ENCODE measurements at regions not wholly inside any gene's neighbourhood (a gene's known extent, or its start where the extent isn't known, plus 50 kb on each side); places are given as distances from the start of the nearest gene placed in this dataset.

- DNase-seq (ENCODE audit: low read depth in 1 of 2, low spot score in 1 of 2) = no peak
These were observed 111.9 kb upstream of the ARHGAP5 start for GRCh38 chr14:31965071-31965734.

- DNase-seq (ENCODE audit: low read depth in 1 of 2, low spot score in 1 of 2) = no peak
These were observed 111.1 kb upstream of the ARHGAP5 start for GRCh38 chr14:31965735-31966598.

GRCh38 chr14:31966896-31967668 is 110.0 kb upstream of the ARHGAP5 start:
- no peak for DNase-seq (ENCODE audit: low read depth in 1 of 2, low spot score in 1 of 2)

- DNase-seq (ENCODE audit: low read depth in 1 of 2, low spot score in 1 of 2) = no peak
These were observed 109.5 kb upstream of the ARHGAP5 start for GRCh38 chr14:31967669-31967975.

GRCh38 chr14:31968107-31968810 is 108.8 kb upstream of the ARHGAP5 start:
- DNase-seq (ENCODE audit: low read depth in 1 of 2, low spot score in 1 of 2) = no peak

GRCh38 chr14:31968956-31969698 is 108.0 kb upstream of the ARHGAP5 start:
- no peak for DNase-seq (ENCODE audit: low read depth in 1 of 2, low spot score in 1 of 2)

GRCh38 chr14:31969699-31970240 is 107.3 kb upstream of the ARHGAP5 start:
- DNase-seq (ENCODE audit: low read depth in 1 of 2, low spot score in 1 of 2) = no peak

GRCh38 chr14:31970744-31971143 is 106.4 kb upstream of the ARHGAP5 start:
- no peak for DNase-seq (ENCODE audit: low read depth in 1 of 2, low spot score in 1 of 2)

- no peak for DNase-seq (ENCODE audit: low read depth in 1 of 2, low spot score in 1 of 2)
These were observed 105.5 kb upstream of the ARHGAP5 start for GRCh38 chr14:31971612-31972011.

- DNase-seq (ENCODE audit: low read depth in 1 of 2, low spot score in 1 of 2) = no peak
These were observed 100.0 kb upstream of the ARHGAP5 start for GRCh38 chr14:31977001-31977556.

- DNase-seq (ENCODE audit: low read depth in 1 of 2, low spot score in 1 of 2) = no peak
These were observed 98.7 kb upstream of the ARHGAP5 start for GRCh38 chr14:31978423-31978822.

GRCh38 chr14:31982642-31983041 is 94.5 kb upstream of the ARHGAP5 start:
- DNase-seq (ENCODE audit: low read depth in 1 of 2, low spot score in 1 of 2) = no peak

- DNase-seq (ENCODE audit: low read depth in 1 of 2, low spot score in 1 of 2) = no peak
These were observed 90.7 kb upstream of the ARHGAP5 start for GRCh38 chr14:31986405-31986804.

- no peak for DNase-seq (ENCODE audit: low read depth in 1 of 2, low spot score in 1 of 2)
These were observed 89.4 kb upstream of the ARHGAP5 start for GRCh38 chr14:31987721-31988120.

- no peak for DNase-seq (ENCODE audit: low read depth in 1 of 2, low spot score in 1 of 2)
These were observed 88.9 kb upstream of the ARHGAP5 start for GRCh38 chr14:31988244-31988643.

GRCh38 chr14:31990183-31990857 is 86.8 kb upstream of the ARHGAP5 start:
- no peak for DNase-seq (ENCODE audit: low read depth in 1 of 2, low spot score in 1 of 2)

- DNase-seq (ENCODE audit: low read depth in 1 of 2, low spot score in 1 of 2) = no peak
These were observed 86.1 kb upstream of the ARHGAP5 start for GRCh38 chr14:31990926-31991572.

GRCh38 chr14:31992011-31992447 is 85.1 kb upstream of the ARHGAP5 start:
- no peak for DNase-seq (ENCODE audit: low read depth in 1 of 2, low spot score in 1 of 2)

GRCh38 chr14:31993521-31993951 is 83.6 kb upstream of the ARHGAP5 start:
- no peak for DNase-seq (ENCODE audit: low read depth in 1 of 2, low spot score in 1 of 2)
